HCT116 (cell line): ENCODE measurements at regions not wholly inside any gene's neighbourhood (a gene's known extent, or its start where the extent isn't known, plus 50 kb on each side); places are given as distances from the start of the nearest gene placed in this dataset.

Experiments used
- ATAC-seq: fragments of 200-7000 bp; cut with Tn5 transposase; 2 replicates; pipeline ENCODE4 v1.9.1; 2020; ENCODE audit warnings: mild to moderate bottlenecking, moderate library complexity
- BruUV-seq: library from RNA; stranded (reverse); fragments of 400-500 nt; replicated peaks from 2 replicates; lab custom pipeline; 2021; lab: Mats Ljungman, UMichigan
- CTCF ChIA-PET: fragments of 300-600 bp; sonication (Branson Sonifier 250); formaldehyde crosslinking; loops from one replicate; lab custom pipeline; 2021; ENCODE audit warnings: antibody characterized with exemption; lab: Charles Lee
- POLR2A ChIA-PET: fragments of 300-600, 350-600 bp; sonication (Branson Sonifier 250); formaldehyde crosslinking; loops from one replicate; lab custom pipeline; 2021; ENCODE audit warnings: antibody characterized with exemption; lab: Charles Lee
- RAD21 ChIA-PET, 2 experiments: fragments of 300-600 bp; sonication (Branson Sonifier 250); formaldehyde crosslinking; loops; one replicate each; lab custom pipeline; 2023; ENCODE audit warnings: low total read pairs in 2 of 2; ENCODE audit not compliant: uncharacterized antibody in 2 of 2, unreplicated experiment in 2 of 2, low non-redundant PET in 1 of 2; lab: Charles Lee
- DNase-seq: peaks from one replicate; pipeline ENCODE4 v3.0.0-alpha.2; 2010; ENCODE audit warnings: low read depth, low spot score
- H2AFZ ChIP-seq: fragments of 200-600 bp; shearing (Covaris generic), sonication (generic); 2 replicates; pipeline ENCODE4 v1.6.1; 2017; ENCODE audit warnings: low read depth, mixed run types, mixed read lengths, antibody characterized with exemption, low read length; ENCODE audit not compliant: poor library complexity, severe bottlenecking
- H3K27ac ChIP-seq: 2 replicates; pipeline ENCODE4 v1.5.1; 2012; ENCODE audit warnings: low read depth, low read length
- H3K27me3 ChIP-seq: fragments of 200-600 bp; sonication (generic); 2 replicates; pipeline ENCODE4 v1.6.1; 2016; ENCODE audit warnings: mixed run types, low read length, mixed read lengths; ENCODE audit not compliant: insufficient read depth
- H3K36me3 ChIP-seq, 2 experiments: fragments of 200-500 bp in 1 of 2; fragments of 200-600 bp in 1 of 2; sonication (Bioruptor generic) in 1 of 2; sonication (generic) in 1 of 2; 2 replicates each; pipeline versions ENCODE4 v1.5.1 to v1.6.1; 2014 to 2016; ENCODE audit warnings: low read length in 2 of 2, inconsistent platforms in 1 of 2, mixed read lengths in 1 of 2, mixed run types in 1 of 2; ENCODE audit not compliant: insufficient read depth in 2 of 2, control insufficient read depth in 1 of 2
- H3K4me1 ChIP-seq, 2 experiments: fragments of 200-600 bp in 1 of 2; sonication (generic) in 1 of 2; 2 replicates each; pipeline versions ENCODE4 v1.5.1 to v1.6.1; 2012 to 2017; ENCODE audit warnings: low read length in 2 of 2, inconsistent platforms in 1 of 2, mild to moderate bottlenecking in 1 of 2, mixed read lengths in 1 of 2, mixed run types in 1 of 2, moderate library complexity in 1 of 2; ENCODE audit not compliant: insufficient read depth in 2 of 2, control insufficient read depth in 1 of 2
- H3K4me2 ChIP-seq: fragments of 200-600 bp; sonication (generic); 2 replicates; pipeline ENCODE4 v1.6.1; 2017; ENCODE audit warnings: mixed run types, low read length, mixed read lengths
- H3K4me3 ChIP-seq, 2 experiments: fragments of 200-600 bp in 1 of 2; sonication (generic) in 1 of 2; replicated peaks in 1 of 2; 2 replicates each; pipeline ENCODE4 v1.5.1; 2011 to 2016; ENCODE audit warnings: low read length in 2 of 2, control low read depth in 1 of 2, low read depth in 1 of 2, mild to moderate bottlenecking in 1 of 2, mixed read lengths in 1 of 2, mixed run types in 1 of 2
- H3K79me2 ChIP-seq: fragments of 200-600 bp; sonication (generic); 2 replicates; pipeline ENCODE4 v1.6.1; 2017; ENCODE audit warnings: mild to moderate bottlenecking, mixed run types, low read length, moderate library complexity, mixed read lengths; ENCODE audit not compliant: insufficient read depth
- H3K9ac ChIP-seq: fragments of 200-600 bp; sonication (generic); 2 replicates; pipeline ENCODE4 v1.6.1; 2016; ENCODE audit warnings: low read length, mixed read lengths
- H3K9me2 ChIP-seq: fragments of 200-600 bp; sonication (generic), shearing (Covaris generic); 2 replicates; pipeline ENCODE4 v1.6.1; 2017; ENCODE audit warnings: mixed run types, mild to moderate bottlenecking, moderate library complexity; ENCODE audit not compliant: insufficient read depth
- H3K9me3 ChIP-seq, 2 experiments: fragments of 200-500 bp in 1 of 2; fragments of 200-600 bp in 1 of 2; sonication (Bioruptor generic) in 1 of 2; sonication (generic) in 1 of 2; 2 replicates each; pipeline ENCODE4 v1.6.1; 2014 to 2017; ENCODE audit warnings: low read length in 2 of 2, mixed read lengths in 2 of 2, inconsistent platforms in 1 of 2, low read depth in 1 of 2, mild to moderate bottlenecking in 1 of 2, mixed run types in 1 of 2, moderate library complexity in 1 of 2; ENCODE audit not compliant: control insufficient read depth in 1 of 2, insufficient read depth in 1 of 2
- H4K20me1 ChIP-seq: fragments of 200-600 bp; sonication (generic), shearing (Covaris generic); 2 replicates; pipeline ENCODE4 v1.6.1; 2017; ENCODE audit warnings: mixed run types, mild to moderate bottlenecking, moderate library complexity; ENCODE audit not compliant: insufficient read depth
- ATF3 ChIP-seq: IDR thresholded peaks from 2 replicates; pipeline ENCODE4 v1.6.1; 2012
- CEBPB ChIP-seq: IDR thresholded peaks from 2 replicates; pipeline ENCODE4 v1.6.1; 2012; ENCODE audit warnings: low read depth
- EGR1 ChIP-seq: IDR thresholded peaks from 2 replicates; pipeline ENCODE4 v1.6.1; 2012; ENCODE audit warnings: low read depth
- ELF1 ChIP-seq: IDR thresholded peaks from 2 replicates; pipeline ENCODE4 v1.6.1; 2012; ENCODE audit warnings: low read depth, borderline replicate concordance
- EZH2phosphoT487 ChIP-seq: fragments of 200-600 bp; IDR thresholded peaks from 2 replicates; pipeline ENCODE4 v1.6.1; 2018; ENCODE audit warnings: antibody characterized with exemption, borderline replicate concordance
- JUND ChIP-seq: IDR thresholded peaks from 2 replicates; pipeline ENCODE4 v1.6.1; 2012
- RAD21 ChIP-seq: IDR thresholded peaks from 2 replicates; pipeline ENCODE4 v1.6.1; 2012; ENCODE audit warnings: low read depth, mild to moderate bottlenecking
- REST ChIP-seq: IDR thresholded peaks from 2 replicates; pipeline ENCODE4 v1.6.1; 2012; ENCODE audit warnings: low read depth
- SIN3A ChIP-seq: IDR thresholded peaks from 2 replicates; pipeline ENCODE4 v1.6.1; 2012; ENCODE audit warnings: low read depth
- SRF ChIP-seq: IDR thresholded peaks from 2 replicates; pipeline ENCODE4 v1.6.1; 2012; ENCODE audit warnings: low read depth
- TCF7L2 ChIP-seq: IDR thresholded peaks from 2 replicates; pipeline ENCODE4 v1.7.0; 2011; ENCODE audit warnings: borderline replicate concordance, inconsistent platforms; ENCODE audit not compliant: insufficient read depth, insufficient read length; ENCODE audit errors: extremely low read depth
- YY1 ChIP-seq: IDR thresholded peaks from 2 replicates; pipeline ENCODE4 v1.6.1; 2011; ENCODE audit warnings: low read length, low read depth, moderate library complexity, mild to moderate bottlenecking; ENCODE audit not compliant: insufficient replicate concordance; ENCODE audit errors: extremely low read depth
- ZNF274 ChIP-seq: fragments of 200-500 bp; sonication (Bioruptor generic); IDR thresholded peaks from 2 replicates; pipeline ENCODE4 v1.6.1; 2014; ENCODE audit warnings: mild to moderate bottlenecking, low read depth, low read length, inconsistent platforms
- intact Hi-C: fragments of 100-400 bp; cut with micrococcal nuclease; formaldehyde crosslinking; loops from 2 replicates; pipeline ENCODE4 v1.10.0; 2022
- TF ChIP-seq, protein P1 (sequence below): IDR thresholded peaks from 2 replicates; pipeline ENCODE4 v1.6.1; 2012
- TF ChIP-seq, protein P2 (sequence below), 3 experiments: fragments of 200-600 bp in 1 of 3; sonication (generic) in 1 of 3; IDR thresholded peaks in 2 of 3; conservative IDR thresholded peaks in 1 of 3; 2 replicates each; pipeline ENCODE4 v1.5.1; 2012 to 2017; ENCODE audit warnings: low read depth in 2 of 3, low read length in 2 of 3, antibody characterized with exemption in 1 of 3, borderline replicate concordance in 1 of 3, control low read depth in 1 of 3, mild to moderate bottlenecking in 1 of 3, mixed read lengths in 1 of 3, mixed run types in 1 of 3, moderate library complexity in 1 of 3; ENCODE audit not compliant: insufficient read depth in 1 of 3

DNA sequence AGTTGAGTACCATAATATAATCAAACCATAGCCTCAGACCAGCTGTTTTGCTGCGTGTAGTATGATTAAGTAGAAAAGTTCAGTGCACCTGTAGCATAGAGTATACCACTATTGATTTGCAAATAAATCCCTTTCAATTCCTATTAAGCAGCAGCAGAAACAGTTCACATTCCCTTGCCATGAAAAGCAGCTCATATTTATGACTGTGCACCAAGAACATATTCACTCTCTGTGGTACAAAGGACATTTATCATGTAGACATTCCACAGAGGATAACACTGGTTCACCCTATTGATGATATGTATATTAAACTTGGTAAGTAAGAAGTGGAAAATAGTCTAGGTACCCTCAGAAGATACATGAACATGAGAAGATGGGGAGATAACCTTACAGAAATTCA, 1689.1 kb upstream of the CDH6 start:
- POLR2A ChIA-PET: no interaction called here
- RAD21 ChIA-PET: no interaction called here
- Histone ChIP-seq H3K9ac (no peak overlapping the region), H3K27me3 (no peaks in the 10 kb centered on the region), H3K4me1 (no peaks in the 10 kb centered on the region), H3K9me3 (peaks cover 9 to 21% of the 10 kb centered on the region in 2 experiments; a peak in 2 of 4 replicates), H3K4me2 (no peak overlapping the region), H3K9me2 (no peaks in the 10 kb centered on the region), H3K36me3 (no peaks in the 10 kb centered on the region), H3K4me3 (no peak overlapping the region), H3K79me2 (no peaks in the 10 kb centered on the region), H3K27ac (no peak overlapping the region), H2AFZ (no peak overlapping the region), H4K20me1 (no peaks in the 10 kb centered on the region)
- CTCF ChIA-PET: no interaction called here
- BruUV-seq: no TSS peak
- intact Hi-C loops: no loop called here
- ATAC-seq: no peak
- TF ChIP-seq SIN3A (no peak), ATF3 (no peak), EZH2phosphoT487 (no peak), RAD21 (no peak), SRF (no peak)
- TF ChIP-seq, protein P1, sequence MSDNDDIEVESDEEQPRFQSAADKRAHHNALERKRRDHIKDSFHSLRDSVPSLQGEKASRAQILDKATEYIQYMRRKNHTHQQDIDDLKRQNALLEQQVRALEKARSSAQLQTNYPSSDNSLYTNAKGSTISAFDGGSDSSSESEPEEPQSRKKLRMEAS: no peak
- DNase-seq: no peak

- ATAC-seq (no peak), DNase-seq (no peak)
- no peaks in the 10 kb centered on the region for H4K20me1 ChIP-seq
- intact Hi-C loops: no loop called here
- H3K4me2 ChIP-seq: no peak overlapping the region
- no peaks in the 10 kb centered on the region for H3K9me2 ChIP-seq
- CTCF ChIA-PET: no interaction called here
- POLR2A ChIA-PET: no interaction called here
- no peaks in the 10 kb centered on the region for H3K36me3 ChIP-seq
- no peaks in the 10 kb centered on the region for H3K27me3 ChIP-seq
- H3K4me3 ChIP-seq: no peak overlapping the region
- H3K79me2 ChIP-seq: no peaks in the 10 kb centered on the region
- H3K27ac ChIP-seq: no peak overlapping the region
- BruUV-seq: no TSS peak
- no peak overlapping the region for H2AFZ ChIP-seq
- H3K9ac ChIP-seq: no peak overlapping the region
- RAD21 ChIA-PET: no interaction called here
- H3K9me3 ChIP-seq: peaks cover 14 to 19% of the 10 kb centered on the region in 2 experiments; a peak in 2 of 4 replicates
- H3K4me1 ChIP-seq: no peaks in the 10 kb centered on the region
- TF ChIP-seq EGR1 (no peak), TCF7L2 (no peak), JUND (no peak), REST (no peak), RAD21 (no peak), YY1 (no peak), SRF (no peak), ZNF274 (no peak), ATF3 (no peak), ELF1 (no peak), CEBPB (no peak), SIN3A (no peak)
- TF ChIP-seq, protein P2, sequence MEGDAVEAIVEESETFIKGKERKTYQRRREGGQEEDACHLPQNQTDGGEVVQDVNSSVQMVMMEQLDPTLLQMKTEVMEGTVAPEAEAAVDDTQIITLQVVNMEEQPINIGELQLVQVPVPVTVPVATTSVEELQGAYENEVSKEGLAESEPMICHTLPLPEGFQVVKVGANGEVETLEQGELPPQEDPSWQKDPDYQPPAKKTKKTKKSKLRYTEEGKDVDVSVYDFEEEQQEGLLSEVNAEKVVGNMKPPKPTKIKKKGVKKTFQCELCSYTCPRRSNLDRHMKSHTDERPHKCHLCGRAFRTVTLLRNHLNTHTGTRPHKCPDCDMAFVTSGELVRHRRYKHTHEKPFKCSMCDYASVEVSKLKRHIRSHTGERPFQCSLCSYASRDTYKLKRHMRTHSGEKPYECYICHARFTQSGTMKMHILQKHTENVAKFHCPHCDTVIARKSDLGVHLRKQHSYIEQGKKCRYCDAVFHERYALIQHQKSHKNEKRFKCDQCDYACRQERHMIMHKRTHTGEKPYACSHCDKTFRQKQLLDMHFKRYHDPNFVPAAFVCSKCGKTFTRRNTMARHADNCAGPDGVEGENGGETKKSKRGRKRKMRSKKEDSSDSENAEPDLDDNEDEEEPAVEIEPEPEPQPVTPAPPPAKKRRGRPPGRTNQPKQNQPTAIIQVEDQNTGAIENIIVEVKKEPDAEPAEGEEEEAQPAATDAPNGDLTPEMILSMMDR (IDR thresholded peaks at IDR 0.05 in 2 of 3, conservative IDR thresholded peaks at IDR 0.05 in 1 of 3; ENCODE audit: borderline replicate concordance in 1 of 3, insufficient read depth in 1 of 3, low read depth in 2 of 3, low read length in 2 of 3): no peak
Measured at GRCh38 chr5:29498860-29499259, 1694.6 kb upstream of the CDH6 start.
